SU-DHL-6 (cell line): ENCODE measurements at regions not wholly inside any gene's neighbourhood (a gene's known extent, or its start where the extent isn't known, plus 50 kb on each side); places are given as distances from the start of the nearest gene placed in this dataset.
"Not testable (repeated sequence)": the region's sequence is repeated elsewhere in the genome, so short reads cannot be mapped to it uniquely, and the experiment has no call there.

Experiments used
- H2AFZ ChIP-seq: fragments of 200-600 bp; sonication (generic); 2 replicates; pipeline ENCODE4 v1.6.1; 2014; ENCODE audit warnings: low read depth, mild to moderate bottlenecking, moderate library complexity, mixed read lengths, antibody characterized with exemption, low read length; ENCODE audit not compliant: severe bottlenecking
- H3F3A ChIP-seq: fragments of 200-600 bp; shearing (Covaris generic); 2 replicates; pipeline ENCODE4 v1.6.0; 2016; ENCODE audit warnings: antibody characterized with exemption, mild to moderate bottlenecking; ENCODE audit not compliant: insufficient read depth
- H3K27ac ChIP-seq: fragments of 200-600 bp; sonication (generic); 2 replicates; pipeline ENCODE4 v1.5.1; 2016; ENCODE audit warnings: low read depth, mild to moderate bottlenecking, low read length, moderate library complexity, mixed read lengths
- H3K27me3 ChIP-seq: fragments of 200-600 bp; sonication (generic), shearing (Covaris generic); 2 replicates; pipeline ENCODE4 v1.6.0; 2014; ENCODE audit warnings: mild to moderate bottlenecking, low read length
- H3K36me3 ChIP-seq: fragments of 200-600 bp; sonication (generic); 2 replicates; pipeline ENCODE4 v1.6.1; 2014; ENCODE audit warnings: mild to moderate bottlenecking, low read length, mixed read lengths
- H3K4me2 ChIP-seq: fragments of 300-600, 200-600 bp; shearing (Covaris generic), sonication (generic); 2 replicates; pipeline ENCODE4 v1.6.0; 2014; ENCODE audit warnings: low read length, low read depth, mild to moderate bottlenecking; ENCODE audit not compliant: poor library complexity, severe bottlenecking
- H3K4me3 ChIP-seq: fragments of 200-600 bp; sonication (generic); 2 replicates; pipeline ENCODE4 v1.5.1; 2014; ENCODE audit warnings: antibody characterized with exemption, low read length, mild to moderate bottlenecking, mixed read lengths; ENCODE audit not compliant: insufficient read depth, poor library complexity, severe bottlenecking
- H3K79me2 ChIP-seq: fragments of 200-600 bp; sonication (generic); 2 replicates; pipeline ENCODE4 v1.6.1; 2014; ENCODE audit warnings: mild to moderate bottlenecking, low read length, moderate library complexity; ENCODE audit not compliant: insufficient read depth
- H3K9ac ChIP-seq: fragments of 200-600 bp; sonication (generic); 2 replicates; pipeline ENCODE4 v1.7.0; 2014; ENCODE audit warnings: mild to moderate bottlenecking, low read length
- H3K9me2 ChIP-seq: fragments of 200-600 bp; sonication (generic); replicated peaks from 2 replicates; pipeline ENCODE4 v1.6.1; 2014; ENCODE audit warnings: low read length; ENCODE audit not compliant: insufficient read depth
- H3K9me3 ChIP-seq: fragments of 200-600 bp; sonication (generic); 2 replicates; pipeline ENCODE4 v1.6.1; 2014; ENCODE audit warnings: low read length, mixed read lengths; ENCODE audit not compliant: insufficient read depth
- H4K20me1 ChIP-seq: fragments of 200-600 bp; sonication (generic); 2 replicates; pipeline ENCODE4 v1.6.1; 2014; ENCODE audit warnings: low read depth, mild to moderate bottlenecking, antibody characterized with exemption, low read length, moderate library complexity, mixed read lengths
- EZH2phosphoT487 ChIP-seq: fragments of 200-600 bp; sonication (generic), shearing (Covaris generic); conservative IDR thresholded peaks from 2 replicates; pipeline ENCODE4 v1.6.1; 2018; ENCODE audit warnings: mild to moderate bottlenecking, antibody characterized with exemption, low read length, moderate library complexity, mixed read lengths
- TF ChIP-seq, protein P1 (sequence below): fragments of 200-600 bp; sonication (generic); IDR thresholded peaks from one replicate; pipeline ENCODE4 v1.5.1; 2017; ENCODE audit warnings: antibody characterized with exemption, mild to moderate bottlenecking, low read length, moderate library complexity; ENCODE audit not compliant: insufficient read depth, poor library complexity, severe bottlenecking

DNA sequence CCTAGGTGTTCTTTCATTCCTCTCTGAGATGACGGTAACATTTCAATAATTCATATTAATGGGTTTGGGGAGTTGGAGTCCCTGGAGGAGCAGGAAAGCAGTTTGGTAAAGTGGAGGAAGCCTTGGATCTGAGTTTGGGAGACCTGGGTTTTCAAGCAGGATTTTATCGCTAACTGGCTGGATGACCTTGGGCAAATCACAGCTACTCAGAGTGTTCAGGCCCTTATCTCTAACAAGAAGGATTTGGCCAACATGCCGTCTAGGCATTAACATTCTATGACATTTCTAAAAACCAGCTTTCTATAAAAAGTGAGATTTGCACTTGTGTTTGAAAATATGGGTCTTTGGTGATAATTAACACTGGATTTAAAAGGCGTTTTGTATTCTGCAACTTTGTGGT lies 59.7 kb upstream of the MEX3C start:
- no peak overlapping the region for H3K9ac ChIP-seq
- no peak overlapping the region for H2AFZ ChIP-seq
- H4K20me1 ChIP-seq = no peaks in the 10 kb centered on the region
- no peak overlapping the region for H3K4me3 ChIP-seq
- H3K27me3 ChIP-seq = no peaks in the 10 kb centered on the region
- H3K79me2 ChIP-seq = no peaks in the 10 kb centered on the region
- no peaks in the 10 kb centered on the region for H3K36me3 ChIP-seq
- H3K4me2 ChIP-seq = no peak overlapping the region
- TF ChIP-seq EZH2phosphoT487 = no peak
- TF ChIP-seq, protein P1, sequence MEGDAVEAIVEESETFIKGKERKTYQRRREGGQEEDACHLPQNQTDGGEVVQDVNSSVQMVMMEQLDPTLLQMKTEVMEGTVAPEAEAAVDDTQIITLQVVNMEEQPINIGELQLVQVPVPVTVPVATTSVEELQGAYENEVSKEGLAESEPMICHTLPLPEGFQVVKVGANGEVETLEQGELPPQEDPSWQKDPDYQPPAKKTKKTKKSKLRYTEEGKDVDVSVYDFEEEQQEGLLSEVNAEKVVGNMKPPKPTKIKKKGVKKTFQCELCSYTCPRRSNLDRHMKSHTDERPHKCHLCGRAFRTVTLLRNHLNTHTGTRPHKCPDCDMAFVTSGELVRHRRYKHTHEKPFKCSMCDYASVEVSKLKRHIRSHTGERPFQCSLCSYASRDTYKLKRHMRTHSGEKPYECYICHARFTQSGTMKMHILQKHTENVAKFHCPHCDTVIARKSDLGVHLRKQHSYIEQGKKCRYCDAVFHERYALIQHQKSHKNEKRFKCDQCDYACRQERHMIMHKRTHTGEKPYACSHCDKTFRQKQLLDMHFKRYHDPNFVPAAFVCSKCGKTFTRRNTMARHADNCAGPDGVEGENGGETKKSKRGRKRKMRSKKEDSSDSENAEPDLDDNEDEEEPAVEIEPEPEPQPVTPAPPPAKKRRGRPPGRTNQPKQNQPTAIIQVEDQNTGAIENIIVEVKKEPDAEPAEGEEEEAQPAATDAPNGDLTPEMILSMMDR = no peak
- H3K9me3 ChIP-seq = no peaks in the 10 kb centered on the region
- H3K9me2 ChIP-seq = no peaks in the 10 kb centered on the region
- H3F3A ChIP-seq = no peaks in the 10 kb centered on the region
- H3K27ac ChIP-seq = no peak overlapping the region

DNA sequence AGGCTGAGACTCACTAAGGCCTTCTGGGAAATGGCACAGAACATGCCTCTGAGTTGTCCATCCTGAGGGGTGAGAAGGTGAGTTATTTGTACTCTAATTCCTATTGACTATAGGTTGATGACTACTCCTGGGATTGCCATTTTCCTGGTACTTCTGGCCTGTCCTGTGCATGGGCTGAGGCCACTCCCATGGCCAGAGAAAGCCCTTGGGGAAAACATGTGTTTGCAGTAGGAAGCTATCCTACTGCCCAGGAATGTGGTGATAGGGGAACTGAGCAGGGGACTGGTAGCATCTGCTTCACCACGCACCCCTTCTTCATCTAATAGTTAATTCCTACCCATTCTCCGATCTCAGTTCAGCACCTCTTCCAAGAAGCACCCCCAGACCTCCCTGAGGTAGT lies 62.6 kb upstream of the MEX3C start:
- no peaks in the 10 kb centered on the region for H3K9me2 ChIP-seq
- no peaks in the 10 kb centered on the region for H3F3A ChIP-seq
- no peak overlapping the region for H3K9ac ChIP-seq
- H4K20me1 ChIP-seq = no peaks in the 10 kb centered on the region
- no peaks in the 10 kb centered on the region for H3K36me3 ChIP-seq
- H3K4me2 ChIP-seq = no peak overlapping the region
- no peak overlapping the region for H3K27ac ChIP-seq
- H3K79me2 ChIP-seq = no peaks in the 10 kb centered on the region
- no peak for TF ChIP-seq EZH2phosphoT487
- TF ChIP-seq, protein P1 = no peak
- no peaks in the 10 kb centered on the region for H3K27me3 ChIP-seq
- H3K9me3 ChIP-seq = no peaks in the 10 kb centered on the region
- no peak overlapping the region for H3K4me3 ChIP-seq
- H2AFZ ChIP-seq = no peak overlapping the region

DNA sequence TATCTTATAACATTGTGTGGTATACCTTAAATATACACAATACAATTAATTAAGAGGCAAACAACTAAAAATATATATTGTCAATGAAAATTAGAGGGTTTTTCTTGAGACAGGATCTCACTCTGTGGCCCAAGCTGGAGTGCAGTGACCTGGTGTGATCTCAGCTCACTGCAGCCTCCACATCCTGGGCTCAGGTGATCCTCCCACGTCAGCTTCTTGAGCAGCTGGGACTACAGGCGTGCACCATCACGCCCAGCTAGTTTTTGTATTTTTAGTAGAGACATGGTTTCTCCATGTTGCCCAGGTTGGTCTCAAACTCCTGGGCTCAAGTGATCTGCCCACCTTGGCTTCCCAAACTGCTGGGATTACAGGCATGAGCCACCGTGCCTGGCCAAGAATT lies 68.6 kb upstream of the MEX3C start:
- not testable (repeated sequence) for H2AFZ ChIP-seq, H3K4me2 ChIP-seq, H3K79me2 ChIP-seq, H3K36me3 ChIP-seq, H3K9me2 ChIP-seq, H3K27me3 ChIP-seq, H3K9ac ChIP-seq, H3K4me3 ChIP-seq, H3K9me3 ChIP-seq, H3F3A ChIP-seq, H3K27ac ChIP-seq, H4K20me1 ChIP-seq

DNA sequence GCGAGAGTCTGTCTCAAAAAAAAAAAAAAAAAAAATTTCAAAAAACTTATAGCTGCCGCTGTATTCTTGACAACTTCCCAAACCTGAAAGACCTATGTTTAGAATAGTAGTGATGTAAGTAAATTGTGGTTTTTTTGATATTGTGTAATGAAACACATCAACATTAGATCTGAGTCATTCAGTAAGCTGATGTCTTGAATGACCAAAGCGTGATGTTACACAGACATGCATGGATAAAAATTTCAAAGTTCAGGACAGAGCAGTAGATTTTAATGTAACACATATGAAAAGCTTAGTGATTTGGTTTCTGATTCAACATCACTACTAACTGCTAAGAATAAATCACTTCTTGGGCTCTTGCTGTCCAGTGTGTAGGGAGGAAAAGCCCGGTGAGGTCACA lies 69.3 kb upstream of the MEX3C start:
- Histone ChIP-seq H3K27me3 (no peaks in the 10 kb centered on the region), H4K20me1 (no peaks in the 10 kb centered on the region), H3K4me2 (no peak overlapping the region), H2AFZ (no peak overlapping the region), H3F3A (no peaks in the 10 kb centered on the region), H3K9me2 (no peaks in the 10 kb centered on the region), H3K4me3 (no peak overlapping the region), H3K36me3 (no peaks in the 10 kb centered on the region), H3K79me2 (no peaks in the 10 kb centered on the region), H3K9me3 (no peaks in the 10 kb centered on the region), H3K9ac (no peak overlapping the region), H3K27ac (no peak overlapping the region)
- TF ChIP-seq EZH2phosphoT487 = no peak
- TF ChIP-seq, protein P1 = no peak
